Lower leg skin (tissue), 4 donors: ENCODE measurements at regions not wholly inside any gene's neighbourhood (a gene's known extent, or its start where the extent isn't known, plus 50 kb on each side); places are given as distances from the start of the nearest gene placed in this dataset.

Source experiments
- DNase-seq, 2 donors: peaks; one replicate each; pipeline ENCODE4 v3.0.0-alpha.2; 2019; ENCODE audit warnings: low spot score in 2 of 2
- H3K4me3 ChIP-seq: fragments of 200-600 bp; sonication (generic); 2 replicates; pipeline ENCODE4 v1.5.1; 2017; ENCODE audit warnings: mild to moderate bottlenecking, low read depth; ENCODE audit not compliant: poor library complexity, severe bottlenecking
- POLR2A ChIP-seq, 2 donors: fragments of 450-650 bp; IDR thresholded peaks; one replicate each; pipeline ENCODE4 v1.6.1; 2016 to 2017; ENCODE audit warnings: antibody characterized with exemption in 2 of 2, mild to moderate bottlenecking in 1 of 2, moderate library complexity in 1 of 2
- WGBS, 2 donors: methylation state at CpG; one replicate each; pipeline ENCODE4 v1.1.5; 2018; 5-methylcytosine and 5-hydroxymethylcytosine counted together
- intact Hi-C: fragments of 100-400 bp; cut with DNase I; formaldehyde crosslinking; loops from one replicate; pipeline ENCODE4 v1.15.0; 2023; ENCODE audit warnings: low total_unique reads
- TF ChIP-seq, protein P1 (sequence below), 3 donors: fragments of 450-650 bp; IDR thresholded peaks; one replicate each; pipeline ENCODE4 v1.5.1; 2016; ENCODE audit warnings: antibody characterized with exemption in 3 of 3, mild to moderate bottlenecking in 3 of 3, moderate library complexity in 2 of 3

DNA sequence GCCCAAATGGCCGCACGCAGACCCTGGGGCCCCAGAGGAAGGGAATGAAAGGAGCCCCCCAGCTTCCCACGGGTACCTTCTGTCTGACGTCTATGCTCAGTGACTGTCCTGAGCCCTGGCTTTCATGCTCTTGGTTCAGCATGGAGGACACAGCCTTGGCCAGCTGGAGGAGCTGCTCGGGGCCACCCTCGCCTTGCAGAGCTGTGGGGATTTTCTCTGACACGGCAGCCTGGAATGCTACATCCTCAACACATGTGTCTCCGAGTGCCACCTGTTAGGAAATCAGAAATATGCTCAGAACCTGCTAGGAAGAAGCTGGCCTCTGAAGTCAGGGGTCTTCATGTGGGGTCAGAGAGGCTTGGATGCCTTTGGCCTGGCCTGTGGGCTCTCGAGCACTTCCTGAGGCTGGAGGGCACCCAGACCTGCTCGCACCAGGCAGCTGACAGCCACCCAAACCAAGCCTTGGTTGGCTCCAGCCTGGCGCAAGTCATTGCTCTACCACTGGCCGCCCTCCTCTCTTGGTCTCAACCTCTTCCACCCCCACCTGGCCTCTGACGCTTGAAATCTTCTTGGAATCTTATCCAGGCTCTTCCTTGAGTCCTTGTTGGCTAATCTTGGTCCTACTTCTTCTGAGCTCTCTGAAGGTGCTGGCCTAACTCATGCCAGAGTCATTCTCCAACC lies 63.7 kb upstream of the BCO1 start:
- 85 to 93% methylated on average over 12 to 13 of the region's 13 CpGs for WGBS, 2 donors
- TF ChIP-seq, protein P1, sequence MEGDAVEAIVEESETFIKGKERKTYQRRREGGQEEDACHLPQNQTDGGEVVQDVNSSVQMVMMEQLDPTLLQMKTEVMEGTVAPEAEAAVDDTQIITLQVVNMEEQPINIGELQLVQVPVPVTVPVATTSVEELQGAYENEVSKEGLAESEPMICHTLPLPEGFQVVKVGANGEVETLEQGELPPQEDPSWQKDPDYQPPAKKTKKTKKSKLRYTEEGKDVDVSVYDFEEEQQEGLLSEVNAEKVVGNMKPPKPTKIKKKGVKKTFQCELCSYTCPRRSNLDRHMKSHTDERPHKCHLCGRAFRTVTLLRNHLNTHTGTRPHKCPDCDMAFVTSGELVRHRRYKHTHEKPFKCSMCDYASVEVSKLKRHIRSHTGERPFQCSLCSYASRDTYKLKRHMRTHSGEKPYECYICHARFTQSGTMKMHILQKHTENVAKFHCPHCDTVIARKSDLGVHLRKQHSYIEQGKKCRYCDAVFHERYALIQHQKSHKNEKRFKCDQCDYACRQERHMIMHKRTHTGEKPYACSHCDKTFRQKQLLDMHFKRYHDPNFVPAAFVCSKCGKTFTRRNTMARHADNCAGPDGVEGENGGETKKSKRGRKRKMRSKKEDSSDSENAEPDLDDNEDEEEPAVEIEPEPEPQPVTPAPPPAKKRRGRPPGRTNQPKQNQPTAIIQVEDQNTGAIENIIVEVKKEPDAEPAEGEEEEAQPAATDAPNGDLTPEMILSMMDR (IDR thresholded peaks at IDR 0.05) = no peak
- no peak for TF ChIP-seq POLR2A (IDR thresholded peaks at IDR 0.05)
- no peak for DNase-seq
- intact Hi-C loops = no loop called here
- H3K4me3 ChIP-seq = no peak overlapping the region

DNA sequence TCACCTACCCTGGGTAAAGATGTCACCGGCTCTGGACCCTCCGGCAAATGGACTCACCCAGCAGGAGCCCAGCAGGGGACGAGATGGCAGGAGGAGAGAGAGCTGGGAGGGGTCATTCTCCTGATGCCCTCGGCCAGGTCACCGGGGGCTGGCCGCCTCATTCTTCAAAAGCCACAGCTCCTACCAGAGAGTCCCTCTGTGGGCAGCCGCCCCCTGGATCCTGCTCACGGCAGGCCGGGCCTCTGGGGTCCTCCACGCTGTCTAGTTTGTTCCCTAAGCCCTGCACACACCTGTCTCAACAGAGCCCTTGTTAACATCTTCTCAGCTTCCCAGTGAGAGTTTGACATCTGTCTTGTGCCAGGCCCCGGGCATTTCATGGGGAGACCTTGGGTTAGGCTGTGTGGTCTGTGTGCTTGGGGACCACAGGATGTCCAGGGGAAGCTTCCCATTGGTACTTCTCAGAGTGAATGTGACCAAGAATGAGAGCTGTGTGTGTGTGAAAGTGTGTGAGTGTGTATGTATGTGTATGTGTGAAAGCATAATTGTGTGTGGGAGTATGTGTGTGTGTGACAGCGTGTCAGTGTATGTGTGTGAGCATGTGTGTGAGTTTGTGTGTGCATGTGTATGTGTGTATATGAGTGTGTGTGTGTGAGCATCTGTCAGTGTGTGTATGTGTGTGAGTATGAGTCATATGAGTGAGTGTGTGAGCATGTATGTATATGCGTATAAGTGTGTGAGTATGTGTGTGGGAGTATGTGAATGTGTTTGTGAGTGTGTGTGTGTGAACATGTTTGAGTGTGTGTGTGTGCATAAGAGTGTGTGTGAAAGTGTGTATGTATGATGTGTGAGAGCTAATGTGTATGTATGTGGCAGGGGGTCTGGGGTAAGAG lies 65.5 kb upstream of the BCO1 start:
- DNase-seq = no peak
- intact Hi-C loops = no loop called here
- no peak overlapping the region for H3K4me3 ChIP-seq
- TF ChIP-seq, protein P1 (IDR thresholded peaks at IDR 0.05) = no peak
- 77 to 85% methylated on average over 13 of the region's 13 CpGs for WGBS, 2 donors

DNA sequence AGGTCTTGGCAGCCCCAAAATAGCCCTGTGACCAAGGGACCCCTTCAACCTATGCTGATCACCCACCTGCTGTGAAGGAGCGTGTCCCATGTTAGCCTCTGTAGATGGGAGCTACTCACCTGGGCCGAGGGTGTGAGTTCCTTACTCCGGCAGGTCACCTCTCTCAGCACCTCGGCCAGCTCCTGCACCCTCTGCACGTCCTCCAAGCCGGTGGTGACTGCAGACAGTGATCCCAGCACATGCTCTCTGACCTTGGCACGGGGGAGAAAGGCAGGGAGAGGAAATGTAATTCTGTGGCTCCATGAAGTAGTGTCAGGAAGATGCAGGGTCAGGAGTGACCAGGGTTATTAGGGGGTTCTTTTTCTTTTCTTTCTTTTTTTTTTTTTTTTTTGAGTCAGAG lies 67.7 kb upstream of the BCO1 start:
- WGBS, 2 donors = 49 to 50% methylated on average over 7 of the region's 7 CpGs
- intact Hi-C loops = no loop called here
- no peak for DNase-seq
- no peak for TF ChIP-seq POLR2A (IDR thresholded peaks at IDR 0.05)
- TF ChIP-seq, protein P1 (IDR thresholded peaks at IDR 0.05) = no peak
- no peak overlapping the region for H3K4me3 ChIP-seq

DNA sequence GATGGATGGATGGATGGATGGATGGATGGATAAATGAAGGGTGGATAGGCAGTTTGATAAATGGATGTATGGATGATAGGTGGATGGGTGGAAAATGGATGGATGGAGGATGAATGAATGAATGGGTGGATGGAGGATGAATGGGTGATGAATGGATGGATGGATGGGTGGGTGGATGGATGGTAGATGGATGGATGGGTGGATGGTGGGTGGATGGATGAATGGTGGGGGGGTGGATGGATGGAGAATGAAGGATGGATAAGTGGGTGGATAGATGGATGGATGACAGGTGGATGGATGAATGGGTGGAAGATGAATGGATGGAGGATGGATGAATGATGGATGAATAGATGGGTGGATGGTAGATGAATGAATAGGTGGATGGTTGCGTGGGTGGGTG lies 70.1 kb upstream of the BCO1 start:
- WGBS, 2 donors = 93 to 95% methylated on average over 1 of the region's 1 CpG

DNA sequence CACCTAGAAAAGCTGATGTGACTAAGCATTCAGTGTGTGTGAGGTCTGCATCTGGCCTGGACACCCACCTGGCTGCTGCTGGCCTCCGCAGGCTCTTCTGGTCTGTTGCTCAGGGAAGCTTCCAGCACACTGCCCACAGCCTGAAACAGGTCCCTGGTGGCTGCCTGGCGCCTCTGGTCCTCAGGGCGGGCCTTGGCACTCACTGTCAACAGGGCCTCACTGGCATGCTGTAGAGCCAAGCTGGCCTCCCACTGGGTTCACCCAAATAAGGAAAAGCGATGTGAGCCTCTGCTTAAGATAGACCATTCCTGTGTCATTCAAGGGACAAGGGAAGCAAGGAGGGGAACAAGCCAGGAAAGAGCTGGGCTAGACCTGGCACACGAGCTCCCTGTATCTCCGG lies 70.6 kb upstream of the BCO1 start:
- DNase-seq = no peak
- no peak for TF ChIP-seq POLR2A (IDR thresholded peaks at IDR 0.05)
- TF ChIP-seq, protein P1 (IDR thresholded peaks at IDR 0.05) = no peak
- 69 to 80% methylated on average over 6 of the region's 6 CpGs for WGBS, 2 donors
- intact Hi-C loops = no loop called here
- no peak overlapping the region for H3K4me3 ChIP-seq

More for the DNA sequence above, 70.1 kb upstream of the BCO1 start:
- H3K4me3 ChIP-seq = no peak overlapping the region
- intact Hi-C loops = no loop called here
- DNase-seq = no peak
- no peak for TF ChIP-seq POLR2A (IDR thresholded peaks at IDR 0.05)
- TF ChIP-seq, protein P1 (IDR thresholded peaks at IDR 0.05) = no peak
